CD4-positive, CD25-positive, alpha-beta regulatory T cell (primary cell): ENCODE measurements at regions not wholly inside any gene's neighbourhood (a gene's known extent, or its start where the extent isn't known, plus 50 kb on each side); places are given as distances from the start of the nearest gene placed in this dataset.
A peak's percentile ranks its signal among the peaks of the same experiment; 100 is the strongest.

Experiments used
- ATAC-seq, 2 donors: fragments of 150-1000 bp; cut with Tn5 transposase; one replicate each; pipeline ENCODE4 v1.10.0; 2021; ENCODE audit warnings: low read depth in 2 of 2, moderate number of reproducible peaks in 2 of 2, moderate library complexity in 1 of 2
- DNase-seq, 3 donors: peaks; one replicate each; pipeline versions ENCODE4 v3.0.0 to v3.0.0-alpha.2; 2012 to 2022; ENCODE audit warnings: mixed read lengths in 1 of 3
- H3K27ac ChIP-seq: one replicate; pipeline ENCODE4 v1.7.0; 2013; ENCODE audit warnings: mild to moderate bottlenecking, low read length; ENCODE audit not compliant: insufficient read depth, poor library complexity, severe bottlenecking
- H3K27me3 ChIP-seq: one replicate; pipeline ENCODE4 v1.7.0; 2013; ENCODE audit warnings: low read length; ENCODE audit not compliant: control insufficient read depth, insufficient read depth
- H3K36me3 ChIP-seq: one replicate; pipeline ENCODE4 v1.7.0; 2013; ENCODE audit warnings: mild to moderate bottlenecking, low read length, moderate library complexity; ENCODE audit not compliant: control insufficient read depth, insufficient read depth
- H3K4me1 ChIP-seq: 2 replicates; pipeline ENCODE4 v1.7.0; 2013; ENCODE audit warnings: mild to moderate bottlenecking, low read length; ENCODE audit not compliant: insufficient read depth, control insufficient read depth, poor library complexity, severe bottlenecking
- H3K4me3 ChIP-seq: one replicate; pipeline ENCODE4 v1.7.0; 2013; ENCODE audit warnings: low read depth, mild to moderate bottlenecking, low read length, moderate library complexity
- H3K9me3 ChIP-seq, 2 experiments: 1 replicate in 1 of 2; 2 replicates in 1 of 2; pipeline ENCODE4 v1.7.0; 2013; ENCODE audit warnings: low read length in 2 of 2, mild to moderate bottlenecking in 1 of 2, moderate library complexity in 1 of 2; ENCODE audit not compliant: control insufficient read depth in 2 of 2
- H3K27ac Mint-ChIP-seq, 3 donors: one replicate each; pipeline ENCODE4 v1.8.0; 2020 to 2022; ENCODE audit warnings: mild to moderate bottlenecking in 3 of 3, mixed read lengths in 3 of 3, moderate library complexity in 2 of 3
- H3K27me3 Mint-ChIP-seq: one replicate; pipeline ENCODE4 v1.8.0; 2022; ENCODE audit warnings: mild to moderate bottlenecking, mixed read lengths
- H3K36me3 Mint-ChIP-seq: one replicate; pipeline ENCODE4 v1.8.0; 2020; ENCODE audit warnings: mixed read lengths
- H3K4me1 Mint-ChIP-seq, 4 donors: one replicate each; pipeline ENCODE4 v1.8.0; 2020 to 2022; ENCODE audit warnings: mixed read lengths in 4 of 4, mild to moderate bottlenecking in 1 of 4
- H3K4me3 Mint-ChIP-seq, 4 donors: one replicate each; pipeline ENCODE4 v1.8.0; 2020 to 2022; ENCODE audit warnings: mild to moderate bottlenecking in 4 of 4, mixed read lengths in 4 of 4, moderate library complexity in 3 of 4
- H3K9me3 Mint-ChIP-seq, 7 donors: one replicate each; pipeline ENCODE4 v1.8.0; 2020 to 2022; ENCODE audit warnings: mixed read lengths in 7 of 7, mild to moderate bottlenecking in 3 of 7, moderate library complexity in 2 of 7

DNA sequence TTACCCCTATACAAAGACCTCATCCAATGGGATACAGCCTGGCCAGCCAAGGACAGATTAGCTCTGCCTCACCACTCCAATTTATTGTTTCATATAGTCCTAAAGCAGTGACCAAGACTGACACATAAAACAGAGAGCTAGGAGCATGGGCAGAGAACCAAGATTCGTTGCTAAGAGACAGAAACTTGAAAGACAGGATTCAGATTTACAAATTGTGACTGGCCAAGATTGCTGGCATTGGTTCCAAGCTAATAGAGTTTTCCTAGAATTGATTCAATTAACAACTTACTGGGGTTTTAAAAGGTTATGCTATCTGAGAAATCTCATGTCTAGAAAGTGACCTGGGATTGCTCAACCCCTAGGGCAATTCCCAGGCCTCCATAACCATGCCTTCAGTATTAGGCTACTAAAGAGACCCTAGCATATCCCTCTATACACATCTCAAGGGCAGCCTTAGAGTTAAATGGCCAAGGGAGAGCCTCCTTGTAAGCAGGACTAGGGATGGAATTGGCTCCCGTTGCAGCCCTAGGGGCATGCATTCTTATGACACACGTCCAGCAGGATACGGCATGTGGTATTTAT lies 75.6 kb downstream of the ICOS start:
- Mint-ChIP-seq H3K36me3 (no peaks in the 10 kb centered on the region), H3K27ac (no peak overlapping the region), H3K4me1 (peaks cover 13 to 41% (median 25%) of the 10 kb centered on the region in 4 donors), H3K4me3 (no peak overlapping the region), H3K27me3 (no peaks in the 10 kb centered on the region), H3K9me3 (peaks cover 0 to 7% (median 0%) of the 10 kb centered on the region in 7 donors)
- DNase-seq (no peak), ATAC-seq (no peak)
- Histone ChIP-seq H3K4me1 (peaks cover 5% of the 10 kb centered on the region), H3K9me3 (no peaks in the 10 kb centered on the region), H3K27me3 (no peaks in the 10 kb centered on the region), H3K4me3 (no peak overlapping the region), H3K36me3 (no peaks in the 10 kb centered on the region), H3K27ac (no peak overlapping the region)

GRCh38 chr2:204015118-204015843 lies 78.7 kb downstream of the ICOS start:
- Histone ChIP-seq H3K4me1 (peaks cover 13% of the 10 kb centered on the region), H3K27ac (no peak overlapping the region), H3K27me3 (no peaks in the 10 kb centered on the region), H3K9me3 (no peaks in the 10 kb centered on the region), H3K4me3 (peak overlapping the region; percentile 49), H3K36me3 (no peaks in the 10 kb centered on the region)
- Mint-ChIP-seq H3K4me3 (peak overlapping the region in 1 of 4 donors; percentile 1), H3K27me3 (no peaks in the 10 kb centered on the region), H3K36me3 (no peaks in the 10 kb centered on the region), H3K9me3 (peaks cover 0 to 4% (median 0%) of the 10 kb centered on the region in 7 donors), H3K4me1 (peaks cover 15 to 42% (median 27%) of the 10 kb centered on the region in 4 donors), H3K27ac (peak overlapping the region in 2 of 3 donors; percentile 23 to 70)
- ATAC-seq, result peak; percentile 49 to 60
- DNase-seq, result peak in 1 of 3 donors; percentile 51

- no peaks in the 10 kb centered on the region for H3K27me3 Mint-ChIP-seq
- H3K9me3 ChIP-seq, result no peaks in the 10 kb centered on the region
- ATAC-seq (no peak), DNase-seq (no peak)
- peaks cover 20% of the 10 kb centered on the region for H3K4me1 ChIP-seq
- no peaks in the 10 kb centered on the region for H3K36me3 ChIP-seq
- no peaks in the 10 kb centered on the region for H3K27me3 ChIP-seq
- no peak overlapping the region for H3K4me3 Mint-ChIP-seq
- H3K9me3 Mint-ChIP-seq, result peaks cover 0 to 4% (median 0%) of the 10 kb centered on the region in 7 donors
- no peak overlapping the region for H3K27ac ChIP-seq
- H3K4me1 Mint-ChIP-seq, result peaks cover 18 to 44% (median 33%) of the 10 kb centered on the region in 4 donors
- no peaks in the 10 kb centered on the region for H3K36me3 Mint-ChIP-seq
- H3K4me3 ChIP-seq, result no peak overlapping the region
- peak overlapping the region in 1 of 3 donors; percentile 21 for H3K27ac Mint-ChIP-seq
These were observed 82.2 kb downstream of the ICOS start for GRCh38 chr2:204018717-204019116.

- Histone ChIP-seq H3K27me3 (no peaks in the 10 kb centered on the region), H3K4me3 (peak overlapping the region; percentile 24), H3K9me3 (no peaks in the 10 kb centered on the region), H3K4me1 (peaks cover 20% of the 10 kb centered on the region), H3K36me3 (no peaks in the 10 kb centered on the region), H3K27ac (no peak overlapping the region)
- Mint-ChIP-seq H3K27me3 (no peaks in the 10 kb centered on the region), H3K4me1 (peaks cover 22 to 53% (median 44%) of the 10 kb centered on the region in 4 donors), H3K4me3 (no peak overlapping the region), H3K27ac (peak overlapping the region in 1 of 3 donors; percentile 27), H3K9me3 (peaks cover 0 to 4% (median 0%) of the 10 kb centered on the region in 7 donors), H3K36me3 (no peaks in the 10 kb centered on the region)
- ATAC-seq, result peak; percentile 72 to 73
- peak in 2 of 3 donors; percentile 11 to 79 for DNase-seq
These were observed 83.3 kb downstream of the ICOS start for GRCh38 chr2:204019572-204020501.

GRCh38 chr2:204021290-204022081 lies 84.9 kb downstream of the ICOS start:
- no peaks in the 10 kb centered on the region for H3K36me3 ChIP-seq
- H3K9me3 ChIP-seq, result no peaks in the 10 kb centered on the region
- Mint-ChIP-seq H3K9me3 (peaks cover 0 to 3% (median 0%) of the 10 kb centered on the region in 7 donors), H3K4me1 (peaks cover 20 to 48% (median 39%) of the 10 kb centered on the region in 4 donors), H3K27ac (peak overlapping the region in 1 of 3 donors; percentile 72), H3K36me3 (no peaks in the 10 kb centered on the region), H3K27me3 (no peaks in the 10 kb centered on the region), H3K4me3 (no peak overlapping the region)
- DNase-seq (no peak), ATAC-seq (no peak)
- no peak overlapping the region for H3K27ac ChIP-seq
- H3K4me3 ChIP-seq, result no peak overlapping the region
- peaks cover 22% of the 10 kb centered on the region for H3K4me1 ChIP-seq
- no peaks in the 10 kb centered on the region for H3K27me3 ChIP-seq

GRCh38 chr2:204022550-204022949 lies 86.0 kb downstream of the ICOS start:
- Mint-ChIP-seq H3K4me3 (peak overlapping the region in 3 of 4 donors; percentile 15 to 56 (median 22)), H3K4me1 (peaks cover 29 to 58% (median 47%) of the 10 kb centered on the region in 4 donors), H3K9me3 (peaks cover 0 to 3% (median 0%) of the 10 kb centered on the region in 7 donors), H3K36me3 (no peaks in the 10 kb centered on the region), H3K27me3 (no peaks in the 10 kb centered on the region), H3K27ac (peak overlapping the region; percentile 78 to 92 (median 78))
- ATAC-seq (no peak), DNase-seq (peak in 1 of 3 donors; percentile 13)
- Histone ChIP-seq H3K27ac (peak overlapping the region; percentile 70), H3K4me1 (peaks cover 28% of the 10 kb centered on the region), H3K27me3 (no peaks in the 10 kb centered on the region), H3K36me3 (no peaks in the 10 kb centered on the region), H3K4me3 (peak overlapping the region; percentile 29), H3K9me3 (no peaks in the 10 kb centered on the region)

GRCh38 chr2:204023088-204023487 lies 86.5 kb downstream of the ICOS start:
- H3K27ac ChIP-seq, result peak overlapping the region; percentile 70
- no peak for ATAC-seq

More at GRCh38 chr2:204023088-204023487, 86.5 kb downstream of the ICOS start:
- Mint-ChIP-seq H3K27ac (peak overlapping the region; percentile 76 to 92 (median 78)), H3K27me3 (no peaks in the 10 kb centered on the region), H3K4me3 (peak overlapping the region in 2 of 4 donors; percentile 22 to 56), H3K36me3 (no peaks in the 10 kb centered on the region), H3K9me3 (peaks cover 0 to 3% (median 0%) of the 10 kb centered on the region in 7 donors), H3K4me1 (peaks cover 29 to 61% (median 48%) of the 10 kb centered on the region in 4 donors)
- H3K9me3 ChIP-seq, result no peaks in the 10 kb centered on the region
- peak in 1 of 3 donors; percentile 34 for DNase-seq
- peak overlapping the region; percentile 29 for H3K4me3 ChIP-seq
- no peaks in the 10 kb centered on the region for H3K27me3 ChIP-seq
- H3K36me3 ChIP-seq, result no peaks in the 10 kb centered on the region
- peaks cover 28% of the 10 kb centered on the region for H3K4me1 ChIP-seq
